ENCODE measurements at regions not wholly inside any gene's neighbourhood (a gene's known extent, or its start where the extent isn't known, plus 50 kb on each side); places are given as distances from the start of the nearest gene placed in this dataset.

DNA sequence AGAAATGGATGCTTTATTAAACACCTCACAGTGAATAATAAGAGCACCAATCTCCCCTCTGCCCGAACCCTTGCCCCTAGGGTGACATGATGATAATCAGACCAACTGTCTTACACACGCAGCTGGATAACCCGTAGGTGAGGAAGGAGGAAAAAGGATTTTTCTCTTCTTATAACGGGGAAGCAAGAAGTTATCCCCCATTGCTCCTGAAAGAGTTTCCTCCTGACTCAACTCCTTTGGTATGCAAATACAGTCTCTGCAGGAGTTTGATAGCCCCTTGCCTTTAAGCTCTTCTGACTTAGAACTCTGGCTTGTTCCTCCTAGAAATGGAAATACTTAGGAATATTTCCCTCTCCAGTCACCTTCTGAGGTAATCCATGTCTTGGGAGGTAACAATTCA is 455.8 kb downstream of the TMEM135 start:
- TF ChIP-seq EZH2phosphoT487 (IDR thresholded peaks at IDR 0.05; ENCODE audit: borderline replicate concordance, low read length) = no peak
- TF ChIP-seq, protein P1, sequence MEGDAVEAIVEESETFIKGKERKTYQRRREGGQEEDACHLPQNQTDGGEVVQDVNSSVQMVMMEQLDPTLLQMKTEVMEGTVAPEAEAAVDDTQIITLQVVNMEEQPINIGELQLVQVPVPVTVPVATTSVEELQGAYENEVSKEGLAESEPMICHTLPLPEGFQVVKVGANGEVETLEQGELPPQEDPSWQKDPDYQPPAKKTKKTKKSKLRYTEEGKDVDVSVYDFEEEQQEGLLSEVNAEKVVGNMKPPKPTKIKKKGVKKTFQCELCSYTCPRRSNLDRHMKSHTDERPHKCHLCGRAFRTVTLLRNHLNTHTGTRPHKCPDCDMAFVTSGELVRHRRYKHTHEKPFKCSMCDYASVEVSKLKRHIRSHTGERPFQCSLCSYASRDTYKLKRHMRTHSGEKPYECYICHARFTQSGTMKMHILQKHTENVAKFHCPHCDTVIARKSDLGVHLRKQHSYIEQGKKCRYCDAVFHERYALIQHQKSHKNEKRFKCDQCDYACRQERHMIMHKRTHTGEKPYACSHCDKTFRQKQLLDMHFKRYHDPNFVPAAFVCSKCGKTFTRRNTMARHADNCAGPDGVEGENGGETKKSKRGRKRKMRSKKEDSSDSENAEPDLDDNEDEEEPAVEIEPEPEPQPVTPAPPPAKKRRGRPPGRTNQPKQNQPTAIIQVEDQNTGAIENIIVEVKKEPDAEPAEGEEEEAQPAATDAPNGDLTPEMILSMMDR (IDR thresholded peaks at IDR 0.05; ENCODE audit: low read depth, low read length, poor library complexity, severe bottlenecking) = no peak
- Histone ChIP-seq H3K79me2 (ENCODE audit: control insufficient read depth, low read length) (no peaks in the 10 kb centered on the region), H4K20me1 (ENCODE audit: control insufficient read depth, insufficient read depth, low read depth, low read length) (no peaks in the 10 kb centered on the region), H3K27ac (ENCODE audit: low read depth, low read length) (no peak overlapping the region), H3F3A (ENCODE audit: control insufficient read depth, insufficient read depth) (no peaks in the 10 kb centered on the region), H3K9me3 (ENCODE audit: control insufficient read depth, insufficient read depth, low read length) (no peaks in the 10 kb centered on the region), H3K4me1 (ENCODE audit: control insufficient read depth, low read length) (no peaks in the 10 kb centered on the region), H3K4me2 (ENCODE audit: low read length) (no peak overlapping the region), H3K9me2 (replicated peaks; ENCODE audit: control insufficient read depth, low read length) (no peaks in the 10 kb centered on the region), H3K27me3 (ENCODE audit: control insufficient read depth, low read length) (no peaks in the 10 kb centered on the region), H3K36me3 (ENCODE audit: control insufficient read depth, low read length) (no peaks in the 10 kb centered on the region), H3K4me3 (ENCODE audit: low read length) (no peak overlapping the region)

DNA sequence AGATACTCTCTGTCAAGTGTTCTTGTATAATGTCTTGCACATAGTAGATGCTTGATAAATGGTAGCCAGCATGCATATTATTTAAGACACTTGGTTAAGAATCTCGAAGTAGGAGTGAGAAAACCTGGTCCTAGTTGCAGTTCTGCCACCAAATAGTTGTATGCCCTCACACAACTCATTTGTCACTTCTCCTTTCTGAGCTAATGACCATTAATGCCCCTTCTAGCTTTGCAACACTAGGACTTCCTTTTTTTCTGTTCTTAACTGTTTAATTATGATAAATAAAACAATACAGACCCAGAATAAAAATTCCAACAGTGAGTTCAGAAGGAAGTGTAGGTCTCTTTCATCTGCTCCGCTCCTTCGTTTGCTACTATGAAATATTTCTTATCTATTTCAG is 453.6 kb downstream of the TMEM135 start:
- Histone ChIP-seq H3K9me3 (ENCODE audit: control insufficient read depth, insufficient read depth, low read length) (no peaks in the 10 kb centered on the region), H3K4me2 (ENCODE audit: low read length) (no peak overlapping the region), H4K20me1 (ENCODE audit: control insufficient read depth, insufficient read depth, low read depth, low read length) (no peaks in the 10 kb centered on the region), H3K79me2 (ENCODE audit: control insufficient read depth, low read length) (no peaks in the 10 kb centered on the region), H3K4me1 (ENCODE audit: control insufficient read depth, low read length) (no peaks in the 10 kb centered on the region), H3K27me3 (ENCODE audit: control insufficient read depth, low read length) (no peaks in the 10 kb centered on the region), H3K27ac (ENCODE audit: low read depth, low read length) (no peak overlapping the region), H3K9me2 (replicated peaks; ENCODE audit: control insufficient read depth, low read length) (no peaks in the 10 kb centered on the region), H3F3A (ENCODE audit: control insufficient read depth, insufficient read depth) (no peaks in the 10 kb centered on the region), H3K36me3 (ENCODE audit: control insufficient read depth, low read length) (no peaks in the 10 kb centered on the region), H3K4me3 (ENCODE audit: low read length) (no peak overlapping the region)
- TF ChIP-seq EZH2phosphoT487 (IDR thresholded peaks at IDR 0.05; ENCODE audit: borderline replicate concordance, low read length) = no peak
- TF ChIP-seq, protein P1 (IDR thresholded peaks at IDR 0.05; ENCODE audit: low read depth, low read length, poor library complexity, severe bottlenecking) = no peak

DNA sequence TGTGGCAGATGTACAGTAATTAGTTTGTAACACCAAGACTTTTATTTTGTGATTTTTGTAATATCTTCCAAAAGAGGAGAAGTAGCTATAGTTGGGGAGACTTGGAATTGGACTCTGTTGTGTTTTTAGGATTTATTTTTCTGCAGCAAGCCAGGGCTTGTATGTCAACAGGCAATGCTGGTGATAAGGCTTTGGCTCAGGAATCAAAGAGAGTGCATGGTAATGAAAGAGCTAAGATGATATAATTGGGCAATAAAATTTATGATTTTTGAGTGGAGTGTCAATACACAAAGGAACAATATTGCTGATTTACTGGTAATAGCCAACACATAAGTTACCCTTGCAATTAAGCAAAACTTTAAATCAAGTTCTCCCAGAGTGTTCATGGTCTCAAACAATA is 452.9 kb downstream of the TMEM135 start:
- Histone ChIP-seq H3K79me2 (ENCODE audit: control insufficient read depth, low read length) (no peaks in the 10 kb centered on the region), H3K27me3 (ENCODE audit: control insufficient read depth, low read length) (no peaks in the 10 kb centered on the region), H3F3A (ENCODE audit: control insufficient read depth, insufficient read depth) (no peaks in the 10 kb centered on the region), H3K9me2 (replicated peaks; ENCODE audit: control insufficient read depth, low read length) (no peaks in the 10 kb centered on the region), H3K27ac (ENCODE audit: low read depth, low read length) (no peak overlapping the region), H4K20me1 (ENCODE audit: control insufficient read depth, insufficient read depth, low read depth, low read length) (no peaks in the 10 kb centered on the region), H3K9me3 (ENCODE audit: control insufficient read depth, insufficient read depth, low read length) (no peaks in the 10 kb centered on the region), H3K4me2 (ENCODE audit: low read length) (no peak overlapping the region), H3K4me1 (ENCODE audit: control insufficient read depth, low read length) (no peaks in the 10 kb centered on the region), H3K4me3 (ENCODE audit: low read length) (no peak overlapping the region), H3K36me3 (ENCODE audit: control insufficient read depth, low read length) (no peaks in the 10 kb centered on the region)
- TF ChIP-seq EZH2phosphoT487 (IDR thresholded peaks at IDR 0.05; ENCODE audit: borderline replicate concordance, low read length) = no peak
- TF ChIP-seq, protein P1 (IDR thresholded peaks at IDR 0.05; ENCODE audit: low read depth, low read length, poor library complexity, severe bottlenecking) = no peak

DNA sequence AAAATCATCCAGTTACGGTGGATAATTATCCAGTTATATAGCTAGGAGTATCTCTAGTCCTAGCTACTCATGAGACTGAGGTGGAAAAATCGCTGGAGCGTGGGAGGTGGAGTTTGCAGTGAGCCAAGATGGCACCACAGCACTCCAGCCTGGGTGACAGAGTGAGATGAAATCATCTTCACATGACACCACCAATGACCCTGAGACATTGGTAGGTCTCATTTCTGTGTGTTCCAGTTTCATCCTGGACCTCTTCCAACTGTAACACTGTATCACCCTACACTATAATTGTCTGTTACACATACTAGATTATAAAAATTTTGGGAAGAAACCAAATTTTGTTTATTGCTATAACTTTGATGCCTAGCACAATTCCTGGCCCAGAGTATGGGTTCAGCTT is 446.8 kb downstream of the TMEM135 start:
- Histone ChIP-seq H3K9me2 (replicated peaks; ENCODE audit: control insufficient read depth, low read length) (no peaks in the 10 kb centered on the region), H4K20me1 (ENCODE audit: control insufficient read depth, insufficient read depth, low read depth, low read length) (no peaks in the 10 kb centered on the region), H3K4me3 (ENCODE audit: low read length) (no peak overlapping the region), H3K4me1 (ENCODE audit: control insufficient read depth, low read length) (no peaks in the 10 kb centered on the region), H3K27me3 (ENCODE audit: control insufficient read depth, low read length) (no peaks in the 10 kb centered on the region), H3K36me3 (ENCODE audit: control insufficient read depth, low read length) (no peaks in the 10 kb centered on the region), H3K4me2 (ENCODE audit: low read length) (no peak overlapping the region), H3F3A (ENCODE audit: control insufficient read depth, insufficient read depth) (no peaks in the 10 kb centered on the region), H3K9me3 (ENCODE audit: control insufficient read depth, insufficient read depth, low read length) (no peaks in the 10 kb centered on the region), H3K79me2 (ENCODE audit: control insufficient read depth, low read length) (no peaks in the 10 kb centered on the region), H3K27ac (ENCODE audit: low read depth, low read length) (no peak overlapping the region)
- no peak for TF ChIP-seq EZH2phosphoT487 (IDR thresholded peaks at IDR 0.05; ENCODE audit: borderline replicate concordance, low read length)
